OCI-M2 (cell line): ENCODE measurements at regions not wholly inside any gene's neighbourhood (a gene's known extent, or its start where the extent isn't known, plus 50 kb on each side); places are given as distances from the start of the nearest gene placed in this dataset.
"Not testable (repeated sequence)": the region's sequence is repeated elsewhere in the genome, so short reads cannot be mapped to it uniquely, and the experiment has no call there.

Source experiments
- DNase-seq: peaks from one replicate; lab custom pipeline; 2025; ENCODE audit not compliant: unreplicated experiment; lab: John Stamatoyannopoulos, UW

GRCh38 chr9:78172610-78173009 lies 63.3 kb upstream of the CEP78 start:
- DNase-seq, result not testable (repeated sequence)

GRCh38 chr9:78171651-78172050 lies 64.2 kb upstream of the CEP78 start:
- no peak for DNase-seq

- DNase-seq, result no peak
Observed at GRCh38 chr9:78169125-78169524, 66.8 kb upstream of the CEP78 start.

GRCh38 chr9:78167356-78167755 lies 68.5 kb upstream of the CEP78 start:
- no peak for DNase-seq

- no peak for DNase-seq
Observed at GRCh38 chr9:78163834-78164233, 72.0 kb upstream of the CEP78 start.

- no peak for DNase-seq
Observed at GRCh38 chr9:78158286-78158685, 77.6 kb upstream of the CEP78 start.

GRCh38 chr9:78150983-78151356 lies 84.9 kb upstream of the CEP78 start:
- DNase-seq, result no peak

- DNase-seq, result no peak
Observed at GRCh38 chr9:78150312-78150982, 85.4 kb upstream of the CEP78 start.

- DNase-seq, result no peak
Observed at GRCh38 chr9:78149702-78150291, 86.1 kb upstream of the CEP78 start.

- DNase-seq, result no peak
Observed at GRCh38 chr9:78146241-78146640, 89.6 kb upstream of the CEP78 start.

GRCh38 chr9:78144663-78145377 lies 91.1 kb upstream of the CEP78 start:
- no peak for DNase-seq

- DNase-seq, result no peak
Observed at GRCh38 chr9:78144008-78144381, 91.9 kb upstream of the CEP78 start.

GRCh38 chr9:78143281-78144007 lies 92.4 kb upstream of the CEP78 start:
- no peak for DNase-seq

- DNase-seq, result not testable (repeated sequence)
Observed at GRCh38 chr9:78142264-78142663, 93.6 kb upstream of the CEP78 start.

- no peak for DNase-seq
Observed at GRCh38 chr9:78133751-78134150, 102.1 kb upstream of the CEP78 start.

GRCh38 chr9:78132701-78133058 lies 101.1 kb upstream of the GNAQ start:
- DNase-seq, result no peak

GRCh38 chr9:78131969-78132700 lies 100.5 kb upstream of the GNAQ start:
- no peak for DNase-seq

GRCh38 chr9:78130853-78131252 lies 99.2 kb upstream of the GNAQ start:
- no peak for DNase-seq

- no peak for DNase-seq
Observed at GRCh38 chr9:78130004-78130403, 98.4 kb upstream of the GNAQ start.

- no peak for DNase-seq
Observed at GRCh38 chr9:78127279-78128225, 95.9 kb upstream of the GNAQ start.
